ENCODE measurements at regions not wholly inside any gene's neighbourhood (a gene's known extent, or its start where the extent isn't known, plus 50 kb on each side); places are given as distances from the start of the nearest gene placed in this dataset.
"Not testable (repeated sequence)": the region's sequence is repeated elsewhere in the genome, so short reads cannot be mapped to it uniquely, and the experiment has no call there.

DNA sequence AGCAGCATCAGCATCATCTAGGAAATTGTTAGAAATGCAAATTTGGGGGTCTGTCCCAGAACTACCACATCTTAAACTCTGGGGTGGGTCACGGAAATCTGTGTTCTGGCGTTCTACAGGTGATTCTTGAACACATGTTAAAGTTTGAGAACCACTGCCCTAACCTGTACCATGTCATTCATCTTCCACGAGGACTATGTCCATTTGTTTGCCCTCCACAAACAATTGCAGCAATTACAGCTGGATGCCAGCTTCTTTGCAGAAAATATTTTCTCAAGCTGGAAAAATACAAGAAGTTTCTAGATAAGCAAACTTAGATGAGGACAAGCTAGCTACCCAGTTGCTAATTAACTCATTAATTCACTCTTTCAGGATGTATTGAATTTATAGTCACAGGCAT, 54.1 kb downstream of the MAFB start:
- no peak for DNase-seq
- no peak for ATAC-seq

DNA sequence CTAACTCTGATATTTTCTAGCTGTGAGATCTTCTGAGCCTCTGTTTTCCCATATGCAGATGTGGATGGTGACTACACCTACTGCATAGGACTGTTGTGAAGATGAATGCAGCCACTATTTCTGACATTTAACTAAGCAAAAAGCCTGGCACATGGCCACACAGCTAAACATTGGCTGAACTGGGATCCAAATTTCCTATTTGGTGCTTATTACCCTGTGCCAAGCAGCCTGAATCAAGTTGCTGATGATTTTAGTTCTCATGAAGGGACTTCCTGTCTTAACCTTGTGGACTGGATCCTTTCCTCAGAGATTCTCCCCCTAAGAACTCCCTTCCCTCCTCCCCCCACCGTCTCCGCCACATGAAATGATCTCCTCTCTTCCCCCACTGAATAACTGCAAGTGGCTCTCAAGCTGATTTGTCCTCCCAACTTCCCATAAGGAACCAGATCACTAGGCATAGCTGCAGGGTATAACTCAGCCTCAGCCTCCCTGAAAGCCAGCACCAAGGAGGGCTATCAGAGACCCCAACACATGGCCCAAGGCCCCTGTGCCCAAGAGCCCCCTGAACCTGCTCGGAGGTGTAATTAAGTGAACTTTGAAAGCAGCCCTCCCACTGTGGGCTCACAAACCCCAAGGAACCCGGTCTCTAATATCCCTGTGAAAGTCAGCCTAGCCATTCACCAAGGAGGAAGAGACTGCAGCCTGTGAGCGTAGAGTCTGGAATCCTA, 55.7 kb downstream of the MAFB start:
- DNase-seq: no peak
- ATAC-seq: no peak

DNA sequence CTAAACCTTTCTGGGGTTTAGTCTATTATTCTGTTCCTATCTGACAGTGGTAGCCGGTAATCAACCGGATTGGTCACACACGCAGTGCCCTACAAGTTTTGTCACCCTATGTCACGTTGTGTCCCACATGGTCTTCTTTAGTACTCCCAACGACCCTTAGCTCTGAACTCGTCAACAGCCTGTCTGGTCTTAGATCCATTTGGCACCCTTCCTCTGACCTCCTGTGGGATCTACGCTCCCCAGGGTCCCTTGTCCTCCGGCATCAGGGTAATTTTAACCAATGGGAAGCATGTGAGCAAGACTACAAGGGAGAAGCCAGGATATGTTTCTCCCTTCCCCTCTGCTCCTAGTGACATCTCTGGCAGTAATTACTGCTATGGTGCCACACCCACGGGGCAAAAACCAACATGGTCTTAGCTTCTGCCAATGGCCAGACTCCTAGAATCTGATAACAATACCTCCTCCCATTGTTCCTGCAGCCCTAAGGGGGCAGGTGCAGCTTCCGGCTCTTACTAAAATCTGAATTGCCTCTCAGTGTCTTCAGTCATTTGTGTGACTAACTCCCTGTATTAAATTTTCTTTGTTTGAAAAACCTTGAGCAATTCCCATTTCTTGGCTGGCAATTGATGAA, 56.6 kb downstream of the MAFB start:
- ATAC-seq (no peak), DNase-seq (no peak)

DNA sequence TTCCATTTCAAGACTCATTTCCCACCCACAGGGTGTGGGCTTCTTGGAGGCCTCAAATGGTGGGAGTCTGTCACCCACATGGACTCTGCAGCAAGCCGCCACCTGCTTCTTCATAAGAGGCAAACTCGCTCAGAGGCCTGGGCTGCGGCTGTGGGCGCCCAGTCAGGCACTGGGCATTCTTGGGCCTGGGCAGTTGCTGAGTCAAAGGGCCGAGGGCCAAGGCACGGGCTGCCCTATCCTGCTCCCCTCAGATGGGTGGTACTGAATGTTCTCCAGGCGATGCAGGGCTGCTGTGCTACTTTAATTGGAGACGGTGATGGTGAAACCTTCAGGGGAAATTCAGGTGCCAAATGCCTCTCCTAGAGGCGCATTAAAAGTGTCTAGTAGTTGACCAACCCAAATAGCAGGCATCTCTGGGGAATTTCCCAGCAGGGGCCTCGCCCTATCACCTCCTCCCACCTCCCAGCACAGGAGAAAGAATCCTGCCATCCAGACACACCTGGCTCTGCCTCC, 57.9 kb downstream of the MAFB start:
- no peak for ATAC-seq

DNA sequence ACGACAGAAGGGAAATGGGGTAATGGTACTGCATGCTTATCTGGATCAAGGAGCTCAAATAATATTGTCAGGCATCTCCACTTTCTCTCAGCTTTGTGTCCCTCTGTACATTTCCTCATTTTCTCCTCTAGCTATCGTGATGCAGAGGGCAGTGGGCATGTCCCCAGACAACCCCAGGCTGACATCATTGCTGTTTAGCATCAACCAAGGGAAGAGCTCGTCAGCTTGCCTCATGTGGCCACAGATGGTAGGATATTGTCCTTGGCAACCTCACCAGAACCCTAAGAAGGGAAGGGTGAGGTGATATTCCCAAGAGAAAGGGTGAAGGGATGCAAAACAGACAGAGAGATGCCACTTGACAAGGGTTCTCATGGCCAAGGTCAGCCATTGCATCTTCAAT, 58.3 kb downstream of the MAFB start:
- no peak for ATAC-seq
- no peak for DNase-seq

More for the DNA sequence above, 57.9 kb downstream of the MAFB start:
- no peak for DNase-seq

DNA sequence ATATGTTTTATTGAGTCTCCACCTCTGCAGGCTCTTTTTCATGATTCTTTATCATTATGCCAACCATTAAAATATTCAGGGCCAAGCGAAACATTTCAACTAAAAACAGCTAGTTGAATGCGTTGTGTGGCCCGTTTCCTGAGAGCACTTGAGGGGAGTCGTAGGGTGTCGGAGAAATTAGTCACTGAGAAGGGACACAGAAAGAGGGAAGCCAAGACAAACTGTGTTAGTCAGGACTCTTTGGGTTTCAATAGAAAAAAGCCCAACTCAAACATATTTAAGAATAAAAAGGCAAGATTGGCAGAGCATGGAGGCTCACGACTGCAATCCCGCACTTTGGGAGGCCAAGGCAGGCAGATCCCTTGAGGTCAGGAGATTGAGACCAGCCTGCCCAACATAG, 58.9 kb downstream of the MAFB start:
- DNase-seq: no peak
- no peak for ATAC-seq

DNA sequence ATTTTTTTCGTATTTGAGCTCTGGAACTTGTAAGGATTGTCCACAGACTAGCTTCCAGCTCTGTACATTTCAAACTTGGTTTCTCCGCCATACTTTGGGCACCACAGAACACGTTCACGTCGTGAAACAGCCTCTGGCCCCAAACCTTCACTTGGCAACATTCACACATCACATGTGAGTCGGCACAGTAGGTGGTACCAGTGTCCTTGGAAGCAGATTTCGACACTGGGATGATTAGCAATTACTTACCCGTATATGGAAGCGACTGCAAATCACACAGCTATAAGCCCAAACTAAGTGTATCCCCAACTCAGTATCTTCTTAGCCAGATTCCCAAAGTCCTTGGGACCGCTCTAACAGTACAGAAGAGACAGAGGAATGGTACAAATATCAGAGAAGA, 60.2 kb downstream of the MAFB start:
- no peak for DNase-seq
- ATAC-seq: no peak

DNA sequence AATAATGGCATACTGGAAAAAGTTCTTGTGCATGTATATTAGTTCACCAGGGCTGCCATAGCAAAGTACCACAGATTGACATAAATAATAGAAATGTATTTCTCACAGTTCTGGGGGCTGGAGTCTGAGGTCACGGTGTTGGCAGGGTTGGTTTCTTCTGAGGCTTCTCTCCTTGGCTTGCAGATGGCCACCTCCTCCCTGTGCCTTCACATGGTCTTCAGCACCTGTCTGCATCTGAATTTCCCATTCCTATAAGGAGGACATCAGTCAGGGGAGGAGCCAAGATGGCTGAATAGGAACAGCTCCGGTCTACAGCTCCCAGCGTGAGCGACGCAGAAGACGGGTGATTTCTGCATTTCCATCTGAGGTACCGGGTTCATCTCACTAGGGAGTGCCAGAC, 70.0 kb downstream of the MAFB start:
- not testable (repeated sequence) for ATAC-seq, DNase-seq

DNA sequence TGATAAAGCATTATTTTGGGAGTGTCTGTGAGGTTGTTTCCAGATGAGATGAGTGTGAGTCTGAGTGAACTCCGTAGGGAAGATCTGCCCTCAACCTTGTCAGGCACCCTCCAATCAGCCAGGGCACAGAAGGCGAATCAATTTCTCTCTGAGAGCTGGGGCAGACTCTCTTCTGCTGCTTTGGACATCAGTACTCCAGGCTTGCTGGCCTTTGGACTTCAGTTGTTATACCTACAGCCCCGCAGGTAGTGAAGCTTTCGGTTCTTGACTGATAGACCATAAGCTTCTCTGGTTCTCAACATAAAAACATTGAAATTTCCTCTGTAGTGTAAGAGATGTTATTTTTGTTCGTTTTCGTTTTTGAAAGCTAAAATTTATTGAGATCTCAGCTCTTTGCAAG, 71.4 kb downstream of the MAFB start:
- ATAC-seq (no peak), DNase-seq (no peak)

DNA sequence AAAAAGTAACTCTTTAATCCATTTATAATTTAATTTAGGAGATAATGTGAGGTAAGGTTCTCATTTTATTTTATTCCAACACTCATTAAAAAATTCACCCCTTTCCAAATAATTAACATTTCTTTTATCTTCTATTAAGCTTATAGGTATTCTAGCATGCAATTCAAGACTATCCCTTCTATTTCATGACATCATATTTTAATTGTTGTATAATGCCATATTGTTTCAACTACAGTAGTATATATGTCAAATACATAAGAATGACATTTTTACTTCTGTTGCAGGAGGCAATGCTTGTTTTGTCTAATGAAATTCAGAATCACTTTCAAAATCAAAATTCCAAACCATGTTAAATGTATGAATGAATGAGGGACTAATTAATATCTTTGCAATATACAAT, 76.2 kb downstream of the MAFB start:
- ATAC-seq (no peak), DNase-seq (no peak)

DNA sequence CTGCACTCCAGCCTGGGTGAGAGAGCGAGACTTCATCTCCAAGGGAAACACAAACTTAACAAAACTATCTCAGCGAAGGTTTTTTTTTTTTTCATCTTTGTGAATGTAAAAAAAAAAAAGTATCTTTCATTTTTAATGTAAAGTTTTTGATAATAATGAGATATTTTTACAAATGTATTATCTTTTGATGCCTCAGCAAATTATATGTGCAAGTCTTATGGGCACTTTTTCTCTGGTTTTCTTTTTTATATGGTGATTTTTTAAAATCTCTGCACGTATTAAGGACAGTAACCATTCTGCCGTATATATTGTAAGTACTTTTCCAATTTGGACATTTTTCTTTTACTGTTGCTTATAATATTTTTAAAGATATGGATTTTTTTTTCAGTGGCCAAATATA, 76.8 kb downstream of the MAFB start:
- ATAC-seq: no peak

DNA sequence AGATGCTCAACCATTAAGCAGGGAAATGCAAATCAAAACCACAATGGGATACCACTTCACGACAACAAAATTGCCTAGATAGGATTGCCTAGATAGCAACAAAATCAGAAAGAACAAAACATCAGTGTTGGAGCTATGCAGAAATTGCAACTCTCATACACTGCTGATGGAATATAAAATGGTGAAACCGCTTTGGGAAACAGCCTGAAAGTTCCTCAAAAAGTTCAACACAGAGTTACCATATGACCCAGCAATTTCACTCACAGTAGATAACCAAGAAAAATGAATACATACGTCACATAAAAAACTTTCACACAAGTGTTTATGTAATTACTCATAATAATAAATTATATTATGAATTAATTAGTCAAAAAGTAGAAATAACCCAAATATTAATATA, 78.3 kb downstream of the MAFB start:
- no peak for DNase-seq
- no peak for ATAC-seq

More for the DNA sequence above, 76.8 kb downstream of the MAFB start:
- no peak for DNase-seq

DNA sequence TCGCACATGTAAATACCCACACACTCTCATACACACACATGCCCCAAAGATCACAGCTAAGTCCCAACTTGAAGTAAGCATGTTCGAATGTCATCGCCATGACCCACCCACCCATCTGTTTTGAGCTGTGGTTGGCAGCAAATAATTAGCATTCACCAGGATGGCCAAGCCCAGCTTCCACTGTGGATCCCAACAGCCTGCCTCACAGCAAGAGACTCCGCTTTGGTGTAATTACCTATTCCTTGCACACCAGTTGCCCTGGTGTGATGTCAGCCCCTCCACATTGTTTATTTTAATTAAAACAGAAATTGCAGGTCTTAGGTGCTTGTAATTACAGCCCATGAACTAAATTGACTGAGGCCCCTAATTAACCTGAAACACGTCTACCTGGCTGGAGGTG, 81.1 kb downstream of the MAFB start:
- DNase-seq (no peak), ATAC-seq (no peak)

DNA sequence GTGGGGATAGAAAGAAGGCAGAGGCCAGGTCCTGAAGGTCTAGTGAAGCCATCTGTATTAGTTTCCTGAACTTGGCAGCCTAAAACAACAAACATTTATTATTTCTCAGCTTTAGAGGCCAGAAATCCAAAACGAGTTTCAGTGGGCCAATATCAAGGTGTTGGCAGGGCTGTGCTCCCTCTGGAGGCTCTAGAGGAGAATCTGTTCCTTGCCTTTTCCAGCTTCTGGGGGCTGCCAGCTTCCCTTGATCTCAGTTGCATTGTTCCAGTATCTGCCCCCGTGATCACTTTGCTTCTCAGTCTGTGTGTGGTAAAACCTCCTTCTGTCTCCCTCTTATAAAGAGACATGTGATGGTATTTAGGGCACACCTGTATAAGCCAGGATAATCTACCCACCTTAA, 82.4 kb downstream of the MAFB start:
- ATAC-seq (no peak), DNase-seq (no peak)

DNA sequence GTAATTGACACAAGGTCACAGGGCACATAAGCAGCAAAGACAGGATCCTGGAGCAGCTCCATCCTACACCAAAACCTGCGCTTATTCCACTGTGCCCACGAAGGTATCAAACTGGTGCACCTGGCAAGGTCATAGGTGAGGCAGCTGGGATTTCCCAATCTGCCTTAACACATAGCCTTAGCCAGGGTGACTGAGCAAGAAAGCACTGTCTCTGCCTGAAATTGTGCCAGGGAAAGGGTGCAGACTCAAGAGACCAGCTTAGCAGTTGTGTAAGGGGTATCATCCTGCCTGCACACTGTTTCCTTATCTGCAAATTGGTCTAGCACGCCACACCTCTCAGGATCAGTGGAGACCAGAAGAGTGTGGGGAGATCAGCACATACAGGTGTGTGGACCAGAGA, 82.8 kb downstream of the MAFB start:
- DNase-seq (no peak), ATAC-seq (no peak)

DNA sequence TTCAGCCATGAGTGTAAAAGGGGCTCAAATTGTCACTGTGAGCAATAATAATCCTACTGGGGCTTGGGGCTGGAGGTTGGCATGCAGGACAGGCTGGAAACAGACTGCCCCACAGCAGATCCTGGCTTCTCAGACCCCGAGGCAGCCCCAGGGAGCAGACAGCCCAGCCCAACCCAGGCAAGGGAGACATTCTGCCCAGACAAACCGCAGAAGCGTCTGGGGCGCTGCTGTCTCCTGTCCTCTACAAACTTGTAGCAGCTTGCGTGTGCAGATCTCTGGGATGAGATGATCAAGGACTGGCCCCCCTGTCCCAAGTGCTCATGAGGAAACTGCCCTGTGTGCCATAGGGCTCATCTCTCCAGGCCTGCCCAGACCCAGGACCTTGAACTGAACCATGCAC, 84.6 kb downstream of the MAFB start:
- DNase-seq: no peak

DNA sequence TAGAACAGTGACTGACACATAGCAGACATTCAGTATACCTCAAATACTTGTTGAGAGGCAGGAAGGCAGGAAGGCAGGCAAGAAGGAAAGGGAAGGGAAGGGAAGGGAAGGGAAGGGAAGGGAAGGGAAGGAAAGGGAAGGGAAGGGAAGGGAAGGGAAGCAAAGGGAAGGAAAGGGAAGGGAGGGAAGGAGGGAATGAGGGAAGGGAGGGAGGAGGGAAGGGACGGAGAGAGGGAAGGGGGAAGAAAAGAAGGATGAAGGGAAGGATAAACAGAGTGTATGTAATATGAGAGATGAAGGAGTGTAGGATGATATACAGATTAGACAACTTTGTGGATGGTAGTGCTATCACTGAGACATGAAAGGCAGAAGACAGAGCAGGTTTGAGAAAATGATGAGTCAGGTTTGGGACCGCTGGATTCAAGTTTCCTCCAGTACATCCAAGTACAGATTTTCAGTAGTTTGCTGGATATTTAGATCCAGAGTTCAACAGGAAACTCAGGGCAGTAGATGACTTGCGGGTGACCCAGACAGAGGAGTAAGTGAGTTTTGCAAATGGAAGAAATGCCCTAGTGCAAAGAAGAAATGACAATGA, 85.9 kb downstream of the MAFB start:
- DNase-seq: no peak
- no peak for ATAC-seq

More for the DNA sequence above, 84.6 kb downstream of the MAFB start:
- ATAC-seq: no peak

DNA sequence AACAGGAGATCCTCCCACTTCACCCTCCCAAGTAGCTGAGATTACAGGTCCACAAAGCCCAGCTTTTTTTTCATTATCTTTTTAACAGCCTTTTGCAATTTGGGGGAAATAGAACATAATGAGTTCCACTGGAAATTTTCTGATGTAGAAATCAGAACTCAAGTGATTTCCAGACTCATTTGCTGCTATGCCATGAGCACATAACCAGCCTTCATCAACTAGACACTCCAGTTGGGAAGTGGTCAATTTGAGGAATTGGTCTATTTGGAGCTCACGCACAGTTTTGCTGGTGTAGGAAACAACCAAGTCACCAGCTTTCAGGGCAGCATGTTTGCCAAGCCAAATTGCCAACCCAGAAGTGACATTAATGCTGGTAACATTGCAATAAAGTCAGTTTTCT, 86.7 kb downstream of the MAFB start:
- ATAC-seq: no peak
- DNase-seq: no peak

DNA sequence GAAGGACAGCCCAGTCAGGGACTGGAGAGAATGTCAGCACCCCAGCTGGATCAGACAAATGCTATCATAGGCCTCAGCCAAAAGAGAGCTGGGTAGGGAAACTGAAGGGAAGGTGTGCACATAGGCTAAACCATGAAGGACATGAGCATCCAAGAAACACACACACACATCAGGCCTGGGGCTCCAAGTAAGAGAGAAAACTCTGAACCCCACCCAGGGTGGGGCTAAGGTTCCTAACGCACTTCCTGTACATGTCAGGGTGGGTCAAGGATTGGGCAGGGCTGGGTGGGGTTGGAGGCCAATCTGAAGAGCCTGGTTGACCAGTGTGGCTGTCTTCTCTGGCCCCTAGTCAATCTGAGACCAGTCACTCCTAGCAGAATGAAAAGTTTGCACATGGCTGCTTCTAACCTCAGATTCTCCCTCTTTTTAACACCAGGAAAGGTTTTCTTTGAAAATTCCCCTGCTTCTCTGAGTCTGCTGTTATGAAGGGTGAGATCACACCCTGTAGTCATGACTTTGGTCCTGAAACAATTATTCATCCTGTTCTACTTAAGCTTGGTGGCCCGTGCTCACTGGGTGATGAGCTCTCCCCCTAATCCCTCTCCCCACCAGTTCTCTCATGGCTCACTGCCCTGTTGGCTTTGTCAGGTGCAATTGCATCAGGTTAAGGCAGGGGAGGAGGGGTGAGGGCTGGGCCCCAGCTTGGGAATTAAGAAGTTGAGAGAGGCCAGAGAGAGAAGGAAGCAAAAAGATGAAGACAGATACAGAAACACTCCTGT, 88.4 kb downstream of the MAFB start:
- DNase-seq (no peak), ATAC-seq (no peak)

DNA sequence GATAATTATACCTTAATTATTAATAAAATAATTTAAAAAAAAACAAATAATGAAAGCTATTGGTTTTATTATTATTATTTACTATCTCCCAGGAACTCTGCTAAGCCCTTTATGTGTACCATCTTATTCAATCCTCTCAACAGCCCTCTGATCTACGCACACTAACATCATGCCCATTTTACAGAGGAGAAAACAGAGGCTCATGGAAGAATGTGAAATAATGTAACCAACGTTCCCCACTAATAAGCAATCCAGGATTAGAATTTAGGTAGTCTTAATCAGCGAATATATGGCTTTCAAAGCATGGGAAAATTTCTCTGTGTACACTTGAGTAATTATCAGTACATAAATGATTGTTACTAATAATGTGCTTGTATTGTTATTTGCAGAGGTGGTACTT, 89.0 kb downstream of the MAFB start:
- no peak for DNase-seq
- ATAC-seq: no peak

DNA sequence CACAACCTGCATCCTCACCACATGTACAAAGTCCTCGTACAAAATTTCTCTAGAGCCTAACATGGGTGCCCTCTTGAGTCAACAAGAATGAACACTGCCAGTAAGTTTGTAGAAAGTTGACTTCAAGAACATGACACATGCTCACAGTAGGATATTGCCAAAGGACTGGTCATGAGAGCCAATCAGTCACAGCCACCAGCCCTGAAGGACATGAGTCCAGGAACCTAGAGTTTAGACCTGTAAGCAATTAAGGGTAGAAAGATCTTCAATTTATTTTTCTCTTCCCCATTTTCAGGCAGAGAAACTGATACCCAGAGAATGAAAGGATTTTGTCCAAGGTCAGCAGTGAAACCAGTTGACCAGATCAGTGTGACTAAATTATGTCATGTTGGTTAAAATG, 96.1 kb downstream of the MAFB start:
- no peak for ATAC-seq

DNA sequence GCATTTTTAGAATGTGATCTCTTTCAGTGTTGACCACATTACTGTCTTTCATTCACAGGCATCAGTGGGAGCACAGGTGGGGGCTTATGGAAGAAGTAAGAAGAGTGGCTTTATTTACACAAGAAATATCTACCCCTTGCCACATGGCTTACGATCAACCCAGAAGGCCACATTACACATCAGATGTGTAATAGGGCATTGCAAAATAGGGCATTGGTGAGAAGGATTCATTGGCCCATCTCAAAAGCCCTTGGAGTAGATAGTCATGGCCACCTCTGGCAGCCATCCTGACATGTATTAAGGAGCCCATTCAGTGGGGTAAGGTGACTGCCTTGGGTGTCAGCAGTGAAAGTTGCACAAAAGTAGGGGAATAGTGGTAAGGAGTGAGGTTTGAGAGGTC, 97.5 kb downstream of the MAFB start:
- DNase-seq: no peak
- ATAC-seq: no peak

More for the DNA sequence above, 96.1 kb downstream of the MAFB start:
- DNase-seq: no peak

DNA sequence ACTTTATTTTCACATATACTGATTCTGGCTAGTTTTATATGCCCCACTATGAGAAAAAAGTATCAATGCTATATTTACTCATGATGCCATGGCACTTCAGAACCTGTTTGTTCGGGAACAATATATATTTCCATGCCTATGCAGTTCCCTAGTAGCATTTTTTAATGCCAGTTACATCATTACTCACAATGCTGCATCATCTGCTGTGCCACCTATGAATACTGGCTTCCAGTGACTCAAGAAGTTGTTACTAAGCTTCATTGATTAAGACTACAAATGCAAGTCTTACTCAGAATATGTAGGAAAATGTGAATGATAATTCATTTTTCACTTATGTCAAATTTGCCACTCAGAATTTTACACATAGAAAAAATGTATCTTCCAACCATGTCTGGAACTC, 97.9 kb downstream of the MAFB start:
- ATAC-seq (no peak), DNase-seq (no peak)
